Urinary bladder (tissue), 3 donors: ENCODE measurements at regions not wholly inside any gene's neighbourhood (a gene's known extent, or its start where the extent isn't known, plus 50 kb on each side); places are given as distances from the start of the nearest gene placed in this dataset.

Experiments used
- DNase-seq: peaks from one replicate; pipeline ENCODE4 v3.0.0-alpha.2; 2015; ENCODE audit errors: extremely low spot score
- H3K27ac ChIP-seq: one replicate; pipeline ENCODE4 v1.5.1; 2013; ENCODE audit warnings: low read depth, mild to moderate bottlenecking, moderate library complexity
- H3K36me3 ChIP-seq: one replicate; pipeline ENCODE4 v1.6.1; 2013; ENCODE audit warnings: mild to moderate bottlenecking, moderate library complexity; ENCODE audit not compliant: insufficient read depth
- H3K4me1 ChIP-seq: one replicate; pipeline ENCODE4 v1.6.1; 2013; ENCODE audit warnings: mild to moderate bottlenecking, moderate library complexity; ENCODE audit not compliant: insufficient read depth
- H3K4me3 ChIP-seq: one replicate; pipeline ENCODE4 v1.5.1; 2013; ENCODE audit warnings: low read depth, low read length
- WGBS: extraction: QIAGEN DNeasy Blood & Tissue Kit; methylation state at CpG from one replicate; pipeline ENCODE4 v1.1.7; 2013; 5-methylcytosine and 5-hydroxymethylcytosine counted together
- donor health status: healthy with polysubstance abuse.
- donor health status: healthy.

DNA sequence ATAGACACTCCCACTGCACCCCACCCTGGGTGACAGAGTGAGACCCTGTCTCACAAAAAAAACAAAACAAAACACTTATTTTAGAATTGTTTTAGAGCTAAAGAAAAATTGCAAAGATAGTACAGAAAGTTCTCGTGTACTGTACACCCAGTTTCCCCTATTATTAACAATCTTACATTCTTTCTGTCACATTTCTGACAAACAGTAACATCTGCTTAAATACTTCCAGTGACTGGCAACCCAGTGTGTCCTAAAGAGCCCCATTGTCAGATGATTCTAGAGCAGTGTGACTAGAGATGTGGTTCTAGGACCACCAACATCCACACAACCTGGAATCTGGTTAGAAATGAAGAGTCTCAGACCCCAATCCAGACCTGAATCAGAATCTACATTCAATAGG is 90.5 kb downstream of the LEPR start:
- H3K36me3 ChIP-seq: no peaks in the 10 kb centered on the region
- WGBS: 86% methylated on average over 1 of the region's 1 CpG
- no peaks in the 10 kb centered on the region for H3K4me1 ChIP-seq
- no peak overlapping the region for H3K4me3 ChIP-seq
- no peak overlapping the region for H3K27ac ChIP-seq
- no peak for DNase-seq

DNA sequence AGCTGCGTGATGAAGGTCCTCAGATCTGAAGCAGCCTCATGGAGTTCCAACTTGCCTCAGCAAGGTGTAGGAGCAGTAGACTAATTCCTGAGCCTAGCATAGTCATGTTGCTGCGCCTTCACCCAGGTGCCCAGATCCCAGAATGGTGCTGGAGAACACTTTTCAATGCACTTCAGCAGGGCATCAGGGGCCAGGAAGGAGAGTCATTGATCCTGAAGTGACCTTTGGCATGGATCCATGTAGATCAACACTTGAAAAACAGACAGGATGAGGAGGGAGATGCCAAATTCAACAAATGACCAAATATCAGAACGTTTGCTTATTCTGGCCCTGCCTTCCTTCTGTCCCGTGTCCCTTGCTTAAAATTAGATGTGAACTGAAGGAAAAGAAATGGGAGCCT is 91.9 kb downstream of the LEPR start:
- Histone ChIP-seq H3K36me3 (no peaks in the 10 kb centered on the region), H3K4me3 (no peak overlapping the region), H3K4me1 (no peaks in the 10 kb centered on the region), H3K27ac (no peak overlapping the region)
- DNase-seq: no peak
- 77% methylated on average over 4 of the region's 4 CpGs for WGBS

DNA sequence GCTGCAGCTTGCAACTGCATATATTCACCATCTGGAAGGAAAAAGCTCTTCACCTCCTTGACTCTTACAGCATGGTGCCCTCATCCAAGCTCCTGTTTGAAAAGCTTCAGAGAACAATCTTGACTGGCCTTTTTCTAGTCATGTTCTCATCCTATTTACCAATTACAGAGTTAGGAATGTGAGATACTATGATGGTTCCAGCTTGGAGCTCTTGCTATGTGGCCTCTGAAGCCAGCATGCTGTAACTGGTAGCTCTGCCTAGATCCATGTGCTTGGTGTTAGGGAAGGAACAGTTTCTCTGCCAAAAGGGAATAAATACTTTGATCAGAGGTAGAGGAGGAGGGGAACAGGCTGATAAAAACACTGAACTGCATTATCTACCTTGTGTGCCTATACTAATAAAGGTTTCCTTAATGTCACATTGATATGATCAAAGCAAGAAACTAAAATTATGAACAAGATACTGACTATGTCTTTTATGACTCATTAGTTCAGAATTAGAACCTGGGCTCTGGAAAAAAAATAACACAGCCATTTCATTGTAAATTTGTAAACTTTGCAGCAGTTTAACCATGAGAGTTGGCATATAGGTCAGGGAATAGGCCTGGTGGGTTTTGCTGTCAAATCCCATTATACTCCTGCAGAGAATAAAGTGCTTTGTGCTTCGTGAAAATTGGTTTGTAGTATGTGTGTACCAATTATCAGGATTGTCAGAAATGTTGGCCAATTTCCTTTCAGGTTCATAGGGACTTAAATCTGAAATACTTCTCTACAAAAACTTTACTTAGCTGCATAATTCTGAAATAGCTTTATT is 92.7 kb downstream of the LEPR start:
- Histone ChIP-seq H3K4me3 (no peak overlapping the region), H3K36me3 (no peaks in the 10 kb centered on the region), H3K27ac (no peak overlapping the region), H3K4me1 (no peaks in the 10 kb centered on the region)
- no peak for DNase-seq
- 86% methylated on average over 1 of the region's 1 CpG for WGBS

DNA sequence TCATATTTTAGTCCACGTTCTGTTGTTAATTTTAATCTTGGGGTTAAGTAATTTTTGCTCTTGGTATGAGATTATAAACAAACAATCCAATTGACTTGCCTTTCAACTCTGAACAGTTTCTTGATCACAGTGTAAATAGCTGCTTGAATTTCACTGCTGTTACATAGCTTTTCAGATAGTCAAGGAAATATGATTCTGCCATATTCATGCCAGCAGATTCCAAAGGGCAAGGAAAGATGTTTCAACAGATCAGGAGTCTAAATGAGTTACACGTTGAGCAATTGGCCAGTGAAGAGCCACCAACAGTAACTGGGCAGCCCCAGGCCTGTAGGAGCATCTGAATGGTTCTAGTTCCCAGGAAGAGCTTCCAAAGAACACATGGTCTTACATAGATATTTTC is 93.6 kb downstream of the LEPR start:
- no peak for DNase-seq
- H3K4me3 ChIP-seq: no peak overlapping the region
- H3K4me1 ChIP-seq: no peaks in the 10 kb centered on the region
- 68% methylated on average over 2 of the region's 2 CpGs for WGBS
- H3K27ac ChIP-seq: no peak overlapping the region
- no peaks in the 10 kb centered on the region for H3K36me3 ChIP-seq

DNA sequence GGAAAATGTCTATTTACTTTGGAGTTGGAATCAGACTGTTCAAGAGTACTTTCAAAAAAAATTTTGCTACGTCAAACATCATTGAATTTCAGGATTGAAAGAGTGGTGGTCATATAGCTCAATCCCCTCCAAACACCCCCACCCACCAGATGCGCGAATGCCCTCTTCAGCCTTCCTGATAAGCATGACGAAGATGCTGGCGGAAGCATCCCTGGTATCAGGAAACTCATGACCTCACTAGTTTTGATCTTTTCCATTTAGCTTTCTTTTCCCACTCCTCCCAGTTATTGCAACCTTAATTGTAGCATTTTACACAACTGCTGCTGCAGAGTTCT is 104.4 kb downstream of the LEPR start:
- 39% methylated on average over 5 of the region's 5 CpGs for WGBS
- Histone ChIP-seq H3K4me1 (no peaks in the 10 kb centered on the region), H3K36me3 (no peaks in the 10 kb centered on the region), H3K4me3 (peak overlapping the region; percentile 41), H3K27ac (no peak overlapping the region)
- DNase-seq: no peak

- Histone ChIP-seq H3K4me1 (no peaks in the 10 kb centered on the region), H3K36me3 (no peaks in the 10 kb centered on the region), H3K4me3 (peak overlapping the region; percentile 41), H3K27ac (no peak overlapping the region)
- 2% methylated on average over 87 of the region's 87 CpGs for WGBS
- no peak for DNase-seq
Measured at GRCh38 chr1:65525266-65526048, 105.0 kb downstream of the LEPR start.

- no peak for DNase-seq
- H3K4me3 ChIP-seq: peak overlapping the region; percentile 41
- WGBS: 23% methylated on average over 10 of the region's 10 CpGs
- no peak overlapping the region for H3K27ac ChIP-seq
- H3K36me3 ChIP-seq: no peaks in the 10 kb centered on the region
- H3K4me1 ChIP-seq: no peaks in the 10 kb centered on the region
Measured at GRCh38 chr1:65526049-65526556, 105.6 kb downstream of the LEPR start.

- no peak for DNase-seq
- Histone ChIP-seq H3K27ac (no peak overlapping the region), H3K36me3 (no peaks in the 10 kb centered on the region), H3K4me1 (no peaks in the 10 kb centered on the region), H3K4me3 (no peak overlapping the region)
- WGBS: 24% methylated on average over 3 of the region's 3 CpGs
Measured at GRCh38 chr1:65527190-65527589, 106.7 kb downstream of the LEPR start.

- Histone ChIP-seq H3K36me3 (no peaks in the 10 kb centered on the region), H3K4me3 (no peak overlapping the region), H3K27ac (no peak overlapping the region), H3K4me1 (no peaks in the 10 kb centered on the region)
- 43% methylated on average over 5 of the region's 5 CpGs for WGBS
- peak; percentile 8 for DNase-seq
Measured at GRCh38 chr1:65527707-65528503, 107.4 kb downstream of the LEPR start.

GRCh38 chr1:65531972-65532570 is 111.6 kb downstream of the LEPR start:
- Histone ChIP-seq H3K4me1 (no peaks in the 10 kb centered on the region), H3K4me3 (no peak overlapping the region), H3K36me3 (no peaks in the 10 kb centered on the region), H3K27ac (no peak overlapping the region)
- DNase-seq: no peak
- WGBS: 92% methylated on average over 4 of the region's 4 CpGs

DNA sequence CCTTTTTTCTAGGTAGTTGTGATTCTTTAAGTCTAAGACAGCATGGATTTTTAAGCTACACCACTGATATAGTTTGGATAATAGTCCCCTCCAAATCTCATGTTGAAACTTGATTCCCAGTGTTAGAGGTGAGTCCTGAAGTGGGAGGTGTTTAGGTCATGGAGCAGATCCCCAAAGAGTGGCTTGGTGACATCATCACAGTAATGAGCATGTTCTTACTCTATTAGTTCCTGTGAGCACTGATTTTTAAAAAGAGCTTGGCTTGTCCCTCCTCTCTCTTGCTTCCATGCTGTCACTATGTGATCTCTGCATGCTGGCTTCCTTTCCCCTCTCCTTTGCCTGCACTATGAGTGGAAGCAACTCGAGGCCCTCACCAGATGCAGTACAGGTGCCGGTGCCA is 115.5 kb downstream of the LEPR start:
- no peak overlapping the region for H3K27ac ChIP-seq
- no peaks in the 10 kb centered on the region for H3K36me3 ChIP-seq
- no peaks in the 10 kb centered on the region for H3K4me1 ChIP-seq
- no peak overlapping the region for H3K4me3 ChIP-seq
- DNase-seq: no peak
- WGBS: 86% methylated on average over 2 of the region's 2 CpGs

GRCh38 chr1:65538086-65538485 is 117.6 kb downstream of the LEPR start:
- peak overlapping the region; percentile 38 for H3K27ac ChIP-seq
- no peaks in the 10 kb centered on the region for H3K4me1 ChIP-seq
- no peak for DNase-seq
- no peak overlapping the region for H3K4me3 ChIP-seq
- 67% methylated on average over 2 of the region's 2 CpGs for WGBS
- H3K36me3 ChIP-seq: no peaks in the 10 kb centered on the region

- Histone ChIP-seq H3K4me1 (no peaks in the 10 kb centered on the region), H3K36me3 (no peaks in the 10 kb centered on the region), H3K4me3 (no peak overlapping the region), H3K27ac (no peak overlapping the region)
- 14% methylated on average over 1 of the region's 1 CpG for WGBS
- DNase-seq: no peak
Measured at GRCh38 chr1:65538664-65539063, 118.2 kb downstream of the LEPR start.
